ENCODE measurements at regions not wholly inside any gene's neighbourhood (a gene's known extent, or its start where the extent isn't known, plus 50 kb on each side); places are given as distances from the start of the nearest gene placed in this dataset.

DNA sequence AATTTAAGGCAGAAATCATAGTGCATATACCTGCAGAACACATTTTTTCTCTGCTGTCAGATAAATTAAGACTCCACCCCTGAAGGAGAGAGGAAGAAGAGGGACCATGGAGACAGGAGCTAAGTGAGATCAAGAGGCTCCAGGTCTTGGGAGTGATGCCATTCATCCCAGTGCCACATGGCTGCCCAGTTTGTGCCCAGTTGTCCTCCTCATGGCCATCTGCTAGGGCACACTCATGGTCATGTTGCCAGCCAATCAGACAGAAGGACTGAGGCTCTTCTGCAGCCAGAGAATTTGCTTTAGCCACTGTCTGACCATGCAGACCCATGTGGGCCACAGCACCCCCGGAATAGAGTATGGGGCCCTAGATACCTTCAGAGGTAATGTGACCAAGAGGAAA lies 270.5 kb upstream of the PROK2 start:
- DNase-seq (ENCODE audit: low read depth in 2 of 2), result no peak

DNA sequence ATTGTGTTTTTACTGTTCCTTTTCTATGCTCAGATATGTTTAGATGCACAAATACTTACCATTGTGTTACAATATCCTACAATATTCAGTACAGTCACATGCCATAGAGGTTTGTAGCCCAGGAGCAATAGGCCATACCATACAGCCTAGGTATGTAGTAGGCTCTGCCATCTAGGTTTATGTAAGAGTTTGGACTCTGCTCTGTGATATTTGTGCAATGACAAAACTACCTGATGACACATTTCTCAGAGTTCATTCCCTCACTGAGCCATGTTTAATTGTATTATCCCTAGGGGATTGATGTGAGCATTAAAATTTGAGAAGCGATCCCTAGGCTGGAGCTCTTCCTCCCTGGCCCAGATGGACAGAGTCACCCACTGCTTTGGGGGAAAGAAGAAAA lies 270.0 kb upstream of the PROK2 start:
- DNase-seq (ENCODE audit: low read depth in 2 of 2), result no peak

DNA sequence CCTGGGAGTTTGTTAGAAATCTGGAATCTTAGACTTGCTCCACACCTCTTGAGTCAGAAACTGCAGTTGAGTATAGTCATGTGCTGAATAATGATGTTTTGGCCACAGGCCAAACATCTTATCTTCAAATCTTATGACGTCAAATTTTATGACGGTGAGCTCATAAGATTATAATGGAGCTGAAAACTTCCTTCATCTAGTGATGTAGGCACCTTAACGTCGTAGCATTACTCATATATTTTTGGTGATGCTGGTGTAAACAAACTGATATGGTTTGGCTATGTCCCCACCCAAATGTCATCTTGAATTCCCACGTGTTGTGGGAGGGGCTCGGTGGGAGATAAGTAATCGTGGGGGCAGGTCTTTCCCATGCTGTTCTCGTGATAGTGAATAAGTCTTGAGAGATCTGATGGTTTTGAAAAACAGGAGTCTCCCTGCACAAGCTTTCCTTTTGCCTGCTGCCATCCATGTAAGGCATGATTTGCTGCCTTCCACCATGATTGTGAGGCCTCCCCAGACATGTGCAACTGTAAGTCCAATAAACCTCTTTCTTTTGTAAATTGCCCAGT lies 268.0 kb upstream of the PROK2 start:
- no peak for DNase-seq (ENCODE audit: low read depth in 2 of 2)

DNA sequence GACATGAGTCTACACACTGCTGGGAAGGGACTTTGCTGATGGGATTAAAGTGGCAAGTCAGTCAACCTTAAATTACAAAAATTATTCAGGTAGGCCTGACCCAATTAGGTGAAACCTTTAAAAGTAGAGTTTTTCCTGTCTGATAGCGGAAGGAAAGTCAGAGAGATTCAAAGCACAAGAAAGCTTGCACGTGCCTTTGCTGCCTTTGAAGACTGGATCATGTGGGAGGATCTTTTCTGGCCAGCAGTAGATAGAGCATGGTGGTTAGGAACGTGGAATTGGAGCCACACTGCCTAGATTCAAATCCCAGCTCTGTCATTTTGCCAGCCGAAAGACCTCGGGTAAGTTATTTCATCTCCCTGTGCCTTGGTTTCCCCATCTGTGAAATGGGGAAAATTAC lies 265.8 kb upstream of the PROK2 start:
- no peak for DNase-seq (ENCODE audit: low read depth in 2 of 2)

DNA sequence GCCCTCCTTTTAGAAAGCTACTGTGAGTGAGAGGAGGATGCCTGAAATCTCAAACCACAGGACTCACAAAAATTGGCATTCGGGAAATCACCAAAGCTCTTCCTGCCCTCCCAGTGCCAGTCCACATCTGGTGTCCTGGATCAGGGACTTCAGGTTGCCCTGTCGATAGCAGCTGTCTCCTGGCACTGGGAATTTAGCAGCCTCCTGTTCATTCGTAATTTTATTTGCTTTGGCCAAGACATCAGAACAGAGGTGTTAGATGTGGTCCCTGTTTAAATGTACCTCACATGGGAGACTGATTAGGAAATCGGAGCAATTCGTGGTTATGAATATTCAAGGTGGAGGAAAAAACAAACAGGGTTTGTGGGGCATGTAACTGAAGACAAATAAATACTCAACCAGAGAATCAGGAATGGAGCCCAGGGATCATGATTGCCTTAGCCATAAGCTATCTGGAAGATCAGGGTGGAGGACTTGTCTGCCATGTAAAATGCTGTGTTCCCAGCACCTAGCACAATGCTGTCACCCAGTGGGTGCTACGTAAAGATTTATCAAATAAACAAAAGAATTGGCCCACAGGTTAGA lies 265.2 kb upstream of the PROK2 start:
- no peak for DNase-seq (ENCODE audit: low read depth in 2 of 2)

DNA sequence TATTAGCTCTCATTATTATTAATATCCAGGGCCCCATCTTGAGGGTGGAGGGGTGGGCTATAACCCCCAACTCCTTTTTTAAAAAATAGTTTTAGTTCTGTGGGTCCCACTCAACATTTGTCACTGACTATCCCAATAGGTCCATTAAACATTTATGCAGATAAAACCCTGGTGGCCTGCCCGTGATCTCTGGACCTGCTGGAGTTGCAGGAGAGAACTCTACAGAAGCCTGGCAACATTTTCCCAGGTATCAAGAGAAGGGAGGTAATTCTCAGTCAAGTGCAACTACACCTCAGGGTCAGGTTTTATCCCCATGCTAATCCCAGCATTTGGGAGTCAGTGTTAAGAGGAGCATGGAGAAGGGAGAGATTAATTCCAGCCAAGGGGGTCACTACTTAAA lies 264.4 kb upstream of the PROK2 start:
- no peak for DNase-seq (ENCODE audit: low read depth in 2 of 2)

DNA sequence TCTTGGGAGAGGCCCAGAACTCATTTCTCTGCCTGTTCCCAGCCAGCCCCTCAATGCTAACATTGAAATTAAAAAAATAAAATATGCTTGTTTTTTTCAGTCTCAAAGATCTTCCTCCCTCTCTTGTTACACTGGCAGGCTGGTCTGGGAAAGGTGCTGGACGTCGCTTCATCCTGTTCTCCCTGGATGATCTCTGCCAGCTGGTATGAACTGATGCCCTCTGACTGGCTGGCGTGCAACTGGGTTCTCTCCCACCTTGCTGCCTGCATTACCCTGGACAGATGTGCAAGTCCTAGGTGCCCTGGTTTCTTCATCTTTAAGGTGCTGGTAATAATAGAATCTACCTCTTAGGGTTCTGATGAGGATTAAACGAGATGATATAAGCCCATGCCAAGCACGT lies 263.9 kb upstream of the PROK2 start:
- DNase-seq (ENCODE audit: low read depth in 2 of 2), result no peak

DNA sequence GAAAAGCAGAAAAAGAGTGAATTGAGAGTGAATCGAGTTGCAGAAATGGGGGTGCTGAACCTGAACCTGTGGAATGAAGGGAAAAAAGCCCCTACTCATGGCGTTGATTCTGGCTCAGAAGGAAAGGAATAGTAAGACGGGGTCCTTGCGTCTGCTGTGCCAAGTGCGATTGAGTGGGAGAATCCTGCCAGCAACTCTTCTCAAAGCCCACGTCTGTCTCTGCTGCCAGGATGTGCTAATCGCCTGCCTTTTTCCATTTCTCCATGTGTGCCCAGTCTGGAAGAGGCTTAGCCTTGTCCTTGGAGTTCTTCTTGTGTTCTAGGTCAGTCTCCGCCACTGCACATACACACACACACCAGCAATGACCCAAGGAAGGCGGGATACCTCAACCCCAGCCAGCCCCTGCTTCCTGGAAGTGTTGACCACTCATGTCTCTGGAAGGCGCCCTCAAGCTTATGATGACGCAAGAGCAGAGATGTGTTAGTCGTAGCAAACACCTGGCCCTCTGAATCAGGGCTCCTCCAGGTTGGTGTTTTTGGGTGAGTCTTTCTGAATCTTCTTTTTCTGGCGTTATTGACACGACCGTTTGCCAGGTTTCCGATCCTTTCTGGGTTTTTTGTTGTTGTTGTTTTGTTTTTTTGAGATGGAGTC lies 262.4 kb upstream of the PROK2 start:
- no peak for DNase-seq (ENCODE audit: low read depth in 2 of 2)

DNA sequence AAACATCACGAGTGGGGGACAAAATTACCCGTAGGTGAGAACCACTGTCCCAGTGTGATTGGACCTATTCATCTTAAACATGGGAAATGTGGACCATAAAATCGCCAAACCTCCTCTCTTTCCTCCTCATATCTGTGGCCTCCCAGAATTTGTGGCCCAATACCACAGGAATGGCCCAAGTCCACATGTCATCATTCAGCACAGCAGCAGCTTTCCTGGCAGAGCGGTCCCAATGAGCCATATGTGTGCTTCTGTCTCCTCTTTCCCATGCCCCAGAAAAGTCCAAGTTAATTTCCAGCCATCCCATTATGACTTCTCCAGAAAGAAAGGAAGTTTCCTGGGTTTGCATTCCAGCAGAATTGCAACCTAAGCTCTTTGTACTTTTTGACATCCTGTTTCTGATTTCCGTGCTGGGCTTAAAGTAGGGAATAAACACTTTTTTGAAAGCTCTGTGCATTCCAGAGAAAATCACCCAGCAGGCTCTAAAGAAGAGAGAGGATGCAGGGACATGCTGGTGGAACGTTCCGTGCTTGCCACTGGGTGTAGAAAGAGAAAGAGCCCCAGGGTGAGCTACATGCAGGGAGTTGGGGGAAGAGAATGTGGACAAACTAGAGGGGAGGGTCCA lies 259.4 kb upstream of the PROK2 start:
- no peak for DNase-seq (ENCODE audit: low read depth in 2 of 2)

DNA sequence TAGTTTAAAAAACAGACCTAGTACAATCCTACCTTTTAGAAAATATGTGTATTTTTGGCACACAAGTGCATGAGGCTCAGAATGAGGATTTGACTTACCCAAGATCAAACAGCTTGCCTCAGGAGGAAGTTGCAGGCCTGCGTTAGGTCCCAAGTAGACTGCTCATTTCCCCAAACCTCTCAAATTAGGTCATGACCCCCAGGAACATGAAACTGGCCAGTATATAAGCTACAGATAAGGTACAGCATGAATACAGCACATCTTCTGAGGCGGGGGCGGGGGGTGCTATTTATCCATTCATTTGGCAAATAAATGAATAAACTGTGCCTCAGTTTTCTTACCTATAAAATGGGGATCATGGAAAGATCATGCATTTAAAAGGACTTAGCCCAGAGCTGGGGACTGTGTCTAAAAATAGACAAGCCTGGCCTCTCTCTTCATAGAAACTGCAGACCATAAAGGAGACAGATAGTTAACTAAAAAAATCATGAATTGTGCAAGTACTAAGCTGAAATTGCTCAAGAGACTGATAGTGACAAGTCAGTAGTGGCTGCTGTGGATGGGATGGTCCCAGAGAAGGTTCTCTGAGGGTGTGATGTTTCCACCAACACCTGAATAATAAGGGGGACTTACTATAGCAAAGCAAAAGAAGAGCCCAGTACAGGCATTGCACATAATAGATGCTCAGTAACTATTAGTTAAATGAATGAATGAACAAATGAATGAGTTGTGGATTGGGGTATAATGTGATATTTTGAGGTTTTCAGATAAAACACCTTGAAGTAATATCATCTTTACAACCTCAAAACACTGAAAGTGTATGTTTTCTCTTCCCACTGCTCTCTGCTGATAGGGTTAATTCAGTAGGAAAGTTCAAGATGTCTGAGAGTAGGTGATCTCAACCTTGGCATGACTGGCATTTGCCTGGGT lies 258.5 kb upstream of the PROK2 start:
- no peak for DNase-seq (ENCODE audit: low read depth in 2 of 2)

DNA sequence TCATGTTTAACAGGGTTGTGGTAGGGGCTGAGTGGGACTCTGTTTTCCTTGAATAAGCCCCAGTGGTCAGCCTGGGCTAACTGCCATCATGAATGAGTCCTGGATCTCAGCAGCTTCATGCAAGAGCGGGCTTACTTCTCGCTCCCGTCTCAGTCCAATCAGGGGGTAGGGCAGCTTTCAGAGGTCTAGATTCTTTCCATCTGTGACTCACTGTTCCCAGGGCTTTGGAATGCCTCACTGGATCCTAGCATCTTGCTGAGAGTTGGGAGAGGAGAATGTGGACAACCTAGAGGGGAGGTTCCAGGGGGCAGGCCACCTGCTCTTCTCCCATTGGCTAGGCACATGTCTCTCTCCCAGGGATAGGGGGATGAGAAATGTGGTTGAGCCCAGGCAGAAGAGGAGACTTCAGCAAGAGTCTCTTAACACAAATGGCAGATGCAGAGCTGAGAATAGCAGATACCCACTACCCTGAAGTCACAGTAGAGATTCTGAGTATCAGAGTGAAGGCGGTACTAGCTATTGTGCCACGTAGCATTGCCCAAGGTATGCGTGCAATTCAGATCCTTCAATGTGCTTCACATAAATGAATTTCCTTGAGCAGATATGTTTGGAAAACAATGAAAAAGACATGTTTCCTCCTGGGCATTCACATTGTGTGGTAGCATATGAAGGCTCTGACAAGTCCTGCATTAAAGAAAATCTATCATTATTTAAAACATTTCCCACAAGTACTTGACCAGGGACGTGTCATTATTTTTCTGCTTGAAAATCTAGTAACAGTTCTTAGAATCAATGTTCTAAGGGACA lies 257.7 kb upstream of the PROK2 start:
- no peak for DNase-seq (ENCODE audit: low read depth in 2 of 2)

DNA sequence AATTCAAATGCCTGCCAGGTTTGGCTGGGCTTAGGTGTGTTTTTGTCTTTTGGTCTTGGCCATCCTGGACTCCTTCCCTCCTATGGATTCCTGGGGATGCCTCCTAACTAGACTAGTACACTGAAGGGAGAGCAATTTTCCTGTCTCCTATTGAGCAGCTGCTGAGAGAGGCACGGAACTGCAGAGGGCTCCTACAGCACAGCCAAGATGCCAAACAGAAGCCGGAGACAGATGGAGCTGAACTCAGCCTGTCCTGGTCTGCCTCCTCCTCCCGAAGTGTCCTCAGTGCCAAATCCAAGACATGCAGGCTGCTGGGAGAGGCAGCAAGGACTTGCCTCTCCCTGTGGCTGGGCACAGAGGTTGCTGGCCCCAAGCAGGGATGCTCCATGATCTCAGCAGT lies 256.6 kb upstream of the PROK2 start:
- DNase-seq (ENCODE audit: low read depth in 2 of 2), result no peak

DNA sequence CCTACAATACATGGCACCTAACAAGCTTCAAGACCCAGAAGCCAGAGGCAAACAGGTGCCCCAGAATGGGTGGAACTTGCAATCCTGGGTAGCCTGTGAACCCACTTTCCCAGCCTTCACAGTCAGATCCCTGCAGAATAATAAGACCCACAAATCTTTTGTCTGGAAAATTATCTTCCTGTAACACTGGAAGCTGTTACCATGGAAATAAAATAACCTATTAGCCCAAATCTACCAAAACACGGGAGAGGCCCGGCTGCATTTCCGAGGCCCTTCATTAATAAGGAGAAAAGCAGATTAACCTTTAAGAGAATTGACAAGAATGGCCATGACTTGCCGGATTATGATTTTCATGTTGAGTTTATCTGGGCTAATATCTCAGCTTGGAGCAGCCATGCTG lies 256.1 kb upstream of the PROK2 start:
- DNase-seq (ENCODE audit: low read depth in 2 of 2), result no peak

DNA sequence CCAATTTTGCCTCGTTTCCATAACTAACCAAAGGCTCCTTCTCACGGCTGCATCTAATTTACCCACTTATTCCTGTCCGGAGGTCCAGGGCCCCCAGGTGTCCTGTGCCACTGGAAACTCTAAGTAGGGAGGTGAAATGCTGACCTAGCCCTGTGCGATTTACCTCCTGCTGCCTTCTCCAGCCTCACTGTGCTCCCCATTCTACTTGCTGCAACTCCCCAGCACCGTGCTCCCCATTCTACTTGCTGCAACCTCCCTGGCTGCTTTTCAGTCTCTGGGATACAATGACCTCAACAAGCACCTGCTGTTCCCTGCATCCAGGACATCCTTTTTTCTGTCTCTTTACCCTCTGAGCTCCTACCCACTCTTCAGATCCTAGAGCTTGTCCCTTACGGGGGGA lies 254.7 kb upstream of the PROK2 start:
- no peak for DNase-seq (ENCODE audit: low read depth in 2 of 2)

DNA sequence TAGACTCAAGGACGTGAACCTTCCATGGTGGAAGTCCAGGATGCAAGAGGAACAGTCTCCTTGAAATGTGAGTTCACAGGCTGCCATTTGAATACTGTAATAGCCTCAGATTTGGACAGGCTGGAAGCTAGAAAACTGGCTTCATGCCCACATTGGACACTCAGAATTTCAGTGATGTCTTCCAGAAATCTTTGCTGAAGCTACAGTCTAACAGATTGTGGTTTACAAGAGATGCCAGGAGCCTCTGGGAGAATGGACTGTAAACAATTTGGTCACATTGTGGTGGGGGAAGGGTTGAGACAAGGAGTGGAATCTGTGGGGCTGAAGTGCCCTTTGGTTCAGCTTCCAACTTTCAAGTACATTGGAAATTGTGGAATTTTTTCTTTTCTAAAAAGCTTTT lies 252.0 kb upstream of the PROK2 start:
- no peak for DNase-seq (ENCODE audit: low read depth in 2 of 2)

DNA sequence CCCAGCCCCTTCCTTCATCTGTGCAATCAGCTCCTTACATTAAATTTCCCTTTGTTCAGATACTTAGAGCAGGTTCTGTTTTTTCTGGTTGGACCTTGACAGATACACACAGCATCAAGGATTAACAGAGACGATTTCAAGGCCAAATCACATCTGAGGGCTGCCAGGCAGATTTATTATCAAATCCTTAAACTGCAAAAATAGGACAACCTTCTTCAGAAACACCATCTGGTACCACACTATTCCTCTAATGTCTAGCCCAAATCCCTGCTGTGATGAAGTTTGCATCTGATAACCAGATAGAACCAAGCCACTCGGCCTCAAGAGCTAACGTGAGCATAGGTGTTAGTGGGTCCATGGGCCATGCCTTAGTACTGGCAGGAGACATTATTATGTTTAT lies 250.7 kb upstream of the PROK2 start:
- DNase-seq (ENCODE audit: low read depth in 2 of 2), result no peak

DNA sequence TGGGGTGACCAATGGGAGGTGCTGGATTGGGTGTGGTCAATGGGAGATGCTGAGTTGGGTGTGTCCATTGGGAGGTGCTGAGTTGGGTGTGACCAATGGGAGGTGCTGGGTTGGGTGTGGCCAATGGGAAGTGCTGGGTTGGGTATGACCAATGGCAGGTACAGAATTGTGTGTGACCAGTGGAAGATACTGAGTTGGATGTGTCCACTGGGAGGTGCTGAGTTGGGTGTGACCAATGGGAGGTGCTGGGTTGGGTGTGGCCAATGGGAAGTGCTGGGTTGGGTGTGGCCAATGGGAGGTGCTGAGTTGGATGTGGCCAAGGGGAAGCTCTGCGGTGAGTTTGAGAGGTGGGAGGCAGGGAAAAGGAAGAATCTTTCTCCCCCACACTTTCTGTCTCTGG lies 250.0 kb upstream of the PROK2 start:
- DNase-seq (ENCODE audit: low read depth in 2 of 2), result no peak

DNA sequence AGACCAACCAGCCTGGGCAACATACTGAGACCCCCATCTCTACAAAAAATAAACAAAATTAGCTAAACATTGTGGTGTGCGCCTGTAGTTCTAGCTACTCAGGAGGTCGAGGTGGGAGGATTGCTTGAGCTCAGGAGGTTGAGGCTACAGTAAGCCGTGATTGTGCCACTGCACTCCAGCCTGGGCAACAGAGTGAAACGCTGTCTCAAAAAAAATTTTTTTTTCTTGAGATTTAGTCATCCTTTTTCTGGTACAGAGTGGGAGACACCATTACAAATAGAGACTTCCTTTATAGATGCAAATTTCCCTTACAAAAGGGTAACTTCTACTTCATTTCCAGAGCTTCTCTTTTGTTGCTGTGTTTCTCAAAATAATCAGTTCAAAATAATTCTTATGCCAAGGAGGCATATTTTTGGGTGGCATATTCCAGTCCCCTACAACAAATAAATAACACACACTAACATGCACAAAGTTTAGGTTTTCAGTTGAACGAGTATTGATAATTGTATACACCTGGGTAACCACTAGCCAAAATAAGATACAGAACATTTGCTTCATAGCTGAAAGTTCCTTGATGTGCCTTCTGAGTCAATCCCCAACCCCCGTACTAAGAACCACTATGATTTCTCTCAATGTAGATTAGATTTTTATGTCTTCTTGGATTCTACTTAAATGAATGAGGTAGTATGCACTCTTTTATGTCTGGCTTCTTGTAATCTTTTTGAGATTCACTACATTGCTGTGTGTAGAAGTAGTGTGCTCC lies 248.9 kb upstream of the PROK2 start:
- DNase-seq (ENCODE audit: low read depth in 2 of 2), result no peak

DNA sequence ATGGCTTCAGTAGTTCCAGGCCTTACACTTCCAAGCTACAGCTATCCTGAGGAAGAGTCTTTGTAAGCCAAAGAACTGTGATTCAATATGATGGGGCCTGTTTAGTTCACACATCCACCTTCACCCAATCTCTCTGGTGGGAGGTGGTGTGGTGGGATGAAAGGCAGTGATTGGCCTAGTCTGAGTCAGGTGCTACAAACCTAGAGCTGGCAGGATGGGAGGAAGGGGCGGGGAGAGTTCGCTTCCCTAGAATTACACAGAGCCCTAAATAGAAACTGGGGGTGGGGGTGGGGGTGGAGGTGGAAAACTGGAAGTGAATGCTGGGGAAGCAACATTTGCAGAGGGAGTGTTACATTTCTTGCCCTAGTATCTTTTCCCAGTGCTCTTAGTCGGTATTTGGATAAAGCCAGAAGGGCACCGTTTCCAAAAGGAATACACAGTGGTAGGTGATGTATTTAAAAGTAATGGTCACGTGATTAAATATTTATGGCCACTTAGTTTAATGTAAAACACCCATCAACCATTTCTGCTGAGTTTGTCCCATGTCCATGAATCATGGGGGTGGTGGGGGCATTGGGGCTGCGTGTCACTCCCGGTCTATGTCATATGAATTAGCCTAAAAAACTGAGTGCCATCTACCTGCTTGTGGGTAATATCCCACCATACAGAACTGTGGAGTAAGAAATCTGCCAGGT lies 247.6 kb upstream of the PROK2 start:
- no peak for DNase-seq (ENCODE audit: low read depth in 2 of 2)

DNA sequence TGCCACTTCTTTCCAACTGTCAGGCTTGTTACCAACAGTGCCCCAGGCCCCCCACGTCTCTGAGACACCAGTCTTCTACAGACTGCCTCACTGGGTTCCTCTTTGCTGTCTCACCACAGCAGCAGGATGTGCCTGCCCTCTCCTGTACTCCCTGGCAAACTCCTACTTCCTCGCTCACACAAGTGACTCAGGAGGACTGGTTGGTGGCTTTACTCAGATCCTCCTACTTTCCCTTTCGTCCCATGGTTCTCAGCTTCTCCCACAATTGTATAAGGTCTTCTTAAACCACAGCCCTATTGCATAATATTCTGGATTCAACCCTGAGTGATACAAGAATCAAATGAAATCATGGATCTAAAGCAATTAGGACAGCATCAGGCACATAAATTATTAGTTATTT lies 246.6 kb upstream of the PROK2 start:
- DNase-seq (ENCODE audit: low read depth in 2 of 2), result no peak

Data from activated CD8-positive, alpha-beta memory T cell treated with anti-CD3 and anti-CD28 coated beads for 4 hours (primary cell).